Stimulated activated CD4-positive, alpha-beta T cell treated with anti-CD3 and anti-CD28 coated beads, Interleukin-4, amount 100 ng/mL, for 24 hours (primary cell): ENCODE measurements at regions not wholly inside any gene's neighbourhood (a gene's known extent, or its start where the extent isn't known, plus 50 kb on each side); places are given as distances from the start of the nearest gene placed in this dataset.

Experiments
- DNase-seq: peaks from one replicate; pipeline ENCODE4 v3.0.0-alpha.2; 2020

DNA sequence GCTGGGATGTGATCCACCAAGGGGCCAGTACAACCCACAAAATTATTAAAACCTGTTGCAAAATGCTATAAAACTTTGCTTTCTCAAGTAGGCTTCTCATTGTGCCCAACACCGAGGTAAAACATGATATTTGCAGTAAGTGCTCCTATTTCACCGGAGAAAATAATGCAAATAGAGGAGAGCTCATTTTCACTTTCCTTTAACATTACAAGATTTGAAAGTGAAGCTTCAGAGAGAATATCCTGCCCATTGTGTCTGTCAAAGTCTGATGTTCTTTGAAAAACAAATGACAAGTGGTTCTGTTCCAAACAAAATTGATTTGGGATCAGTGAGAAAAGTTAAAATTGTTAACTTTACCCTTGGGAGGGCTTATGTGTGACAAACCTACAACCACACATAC, 287.1 kb downstream of the KCNN2 start:
- DNase-seq = no peak

DNA sequence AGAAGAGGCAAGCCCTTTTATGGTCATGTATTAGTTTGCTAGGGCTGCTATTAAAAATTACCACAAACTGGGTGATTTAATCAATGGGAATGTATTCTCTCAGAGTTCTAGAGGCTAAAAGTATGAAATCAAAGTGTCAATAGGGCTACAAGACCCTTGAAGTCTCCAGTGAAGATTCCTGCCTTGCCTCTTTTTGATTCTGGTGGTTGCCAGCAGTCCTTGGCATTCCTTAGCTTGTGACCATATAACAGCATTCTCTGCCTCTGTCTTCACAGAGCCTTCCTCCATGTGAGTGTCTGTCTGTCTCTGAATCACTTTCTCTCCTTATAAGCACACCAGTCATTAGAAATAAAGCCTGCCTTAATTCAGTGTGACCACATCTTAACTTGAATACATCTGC, 282.7 kb downstream of the KCNN2 start:
- DNase-seq = no peak

DNA sequence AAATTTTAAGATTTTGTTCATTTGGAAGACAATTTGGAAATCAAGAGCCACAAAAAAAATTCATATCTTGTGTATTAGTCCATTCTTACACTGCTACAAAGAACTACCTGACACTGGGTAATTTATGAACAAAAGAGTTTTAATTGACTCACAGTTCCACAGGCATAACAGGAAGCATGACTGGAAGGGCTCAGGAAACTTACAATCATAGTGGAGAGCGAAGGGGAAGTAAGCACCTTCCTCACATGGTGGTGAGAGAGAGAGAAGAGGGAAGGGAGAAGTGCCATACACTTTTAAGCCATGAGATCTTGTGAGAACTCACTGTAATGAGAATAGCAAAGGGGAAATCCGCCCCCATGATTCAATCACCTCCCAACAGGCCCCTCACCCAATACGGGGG, 274.4 kb downstream of the KCNN2 start:
- no peak for DNase-seq

DNA sequence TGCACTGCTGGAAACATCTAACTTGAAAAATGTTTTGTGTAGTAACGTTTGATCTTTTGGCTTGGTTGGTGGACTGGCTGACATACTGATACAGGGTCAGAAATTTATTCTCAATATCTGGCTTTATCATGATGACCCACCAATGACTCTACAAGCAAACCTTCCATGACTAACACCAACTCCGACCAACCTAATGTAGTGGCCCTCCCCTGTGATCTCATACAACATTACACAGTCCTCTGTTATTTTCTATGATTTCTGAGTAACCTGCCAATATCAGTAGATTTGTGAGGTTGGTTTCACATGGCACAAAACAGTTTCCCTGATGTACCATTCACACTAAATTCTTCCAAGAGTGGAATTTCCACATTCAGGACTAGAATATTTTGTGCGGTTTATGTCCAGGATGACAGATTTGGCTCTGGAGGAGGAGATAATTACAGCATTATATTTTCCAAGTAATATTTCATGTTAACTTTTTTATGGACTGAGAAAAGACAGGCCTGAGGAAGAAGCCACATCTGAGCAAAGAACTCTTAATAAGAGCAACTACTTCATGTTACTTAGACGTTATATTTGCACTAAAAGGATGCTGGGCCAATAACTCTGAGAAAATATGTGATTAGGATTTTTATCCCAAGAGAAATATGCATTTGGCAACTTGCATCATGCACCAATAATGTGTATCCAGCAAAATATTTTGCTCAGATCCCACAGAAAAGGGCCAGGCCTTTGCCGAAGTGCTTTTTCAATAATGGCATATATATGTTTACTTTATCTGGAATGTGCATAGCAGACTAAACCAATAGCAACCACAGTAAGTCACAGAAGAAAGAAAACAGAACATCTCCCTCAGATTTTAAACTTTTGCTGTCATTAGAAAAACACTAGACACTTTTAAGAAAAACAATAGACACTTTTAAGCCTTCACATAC, 273.4 kb downstream of the KCNN2 start:
- DNase-seq = no peak

DNA sequence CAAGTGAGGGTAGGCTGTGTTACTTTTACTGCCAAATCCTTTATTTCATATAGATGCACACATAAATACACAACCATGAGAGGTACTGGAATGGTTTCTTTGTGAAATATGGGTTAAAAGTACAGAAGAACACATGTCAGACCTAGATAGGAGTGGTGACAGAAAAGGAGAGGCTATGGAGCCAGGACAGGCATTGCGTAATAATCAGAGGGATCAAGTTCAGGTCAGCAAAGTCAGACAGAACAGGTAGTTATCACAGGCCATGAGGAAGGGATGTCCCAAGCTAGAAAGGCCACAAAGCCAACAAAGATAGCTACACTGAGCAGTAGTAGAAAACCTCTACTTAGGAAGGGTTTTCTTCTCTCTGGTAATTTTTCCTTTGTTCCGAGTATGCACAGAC, 272.6 kb downstream of the KCNN2 start:
- no peak for DNase-seq

DNA sequence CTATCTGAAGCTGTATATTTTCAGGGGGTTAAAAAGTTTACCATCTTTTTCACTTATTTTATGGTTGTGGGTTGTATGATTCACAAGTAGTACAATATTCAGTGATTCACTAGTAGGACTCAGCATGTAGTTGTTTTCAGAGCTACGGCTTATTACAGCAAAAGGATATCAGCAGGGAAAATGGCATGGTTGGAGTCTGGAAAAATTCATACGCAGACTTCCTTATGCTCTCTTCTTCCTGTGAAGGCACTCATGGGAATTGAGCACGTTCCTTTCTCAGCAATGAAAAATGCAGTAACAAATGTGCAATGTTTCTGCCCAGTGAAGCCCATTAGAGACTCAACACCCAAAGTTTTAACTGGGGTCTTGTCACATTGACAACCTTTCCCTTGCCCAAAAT, 250.5 kb downstream of the KCNN2 start:
- no peak for DNase-seq

DNA sequence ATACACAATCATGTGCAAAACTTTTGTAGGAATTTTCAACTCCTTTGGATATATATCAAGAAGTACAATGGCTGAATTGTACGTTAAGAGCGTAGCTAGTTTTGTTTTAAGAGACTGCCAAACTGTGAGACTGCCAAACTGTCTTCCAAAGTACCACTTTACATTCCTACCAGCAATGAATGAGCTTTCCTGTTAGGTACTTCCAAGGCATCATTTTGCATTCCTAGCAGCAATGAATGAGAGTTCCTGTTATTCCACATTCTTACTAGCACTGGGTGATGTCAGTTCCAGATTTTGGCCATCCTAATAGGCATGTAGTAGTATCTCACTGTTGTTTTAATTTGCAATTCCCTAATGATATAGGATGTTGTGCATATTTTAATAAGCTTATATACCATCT, 219.3 kb downstream of the KCNN2 start:
- no peak for DNase-seq

DNA sequence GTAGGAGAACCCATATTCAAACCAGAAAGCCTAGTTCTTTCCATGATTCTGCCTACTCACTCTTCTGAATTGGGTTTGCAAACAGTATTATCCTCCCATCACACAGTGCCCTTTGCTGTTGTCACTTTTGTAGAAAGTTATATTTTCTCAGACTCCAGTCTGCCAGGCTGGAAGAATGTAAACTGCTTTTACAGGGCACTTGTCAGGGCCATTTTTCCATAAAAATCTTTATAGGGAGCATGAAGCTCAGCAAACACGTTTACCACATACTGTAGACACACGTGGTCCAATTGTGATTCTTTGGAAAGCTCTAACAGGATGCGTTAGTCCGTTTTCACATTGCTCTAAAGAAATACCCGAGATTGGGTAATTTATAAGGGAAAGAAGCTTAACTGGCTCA, 204.0 kb downstream of the KCNN2 start:
- DNase-seq = no peak

GRCh38 chr5:114565139-114565538, 203.3 kb downstream of the KCNN2 start:
- DNase-seq = no peak

GRCh38 chr5:114561415-114561814, 199.5 kb downstream of the KCNN2 start:
- no peak for DNase-seq
